Heart left ventricle (tissue), 16 donors: ENCODE measurements at regions not wholly inside any gene's neighbourhood (a gene's known extent, or its start where the extent isn't known, plus 50 kb on each side); places are given as distances from the start of the nearest gene placed in this dataset.

Source experiments
- ATAC-seq, 4 donors: fragments of 200-7000 bp; cut with Tn5 transposase; one replicate each; pipeline ENCODE4 v1.9.1; 2020 to 2022; ENCODE audit warnings: moderate library complexity in 4 of 4, mild to moderate bottlenecking in 3 of 4, moderate number of reproducible peaks in 1 of 4
- DNase-seq, 5 donors: peaks; one replicate each; pipeline ENCODE4 v3.0.0-alpha.2; 2020
- H3K27ac ChIP-seq, 12 donors: fragments of 200-600 bp; sonication (generic) in 4 of 12; one replicate each; pipeline versions ENCODE4 v1.5.0 to v1.8.0; 2016 to 2022; ENCODE audit warnings: mild to moderate bottlenecking in 2 of 12
- H3K27me3 ChIP-seq, 9 donors: fragments of 200-600 bp; sonication (generic) in 2 of 9; one replicate each; pipeline versions ENCODE4 v1.5.1 to v1.8.0; 2016 to 2022; ENCODE audit warnings: mild to moderate bottlenecking in 3 of 9
- H3K36me3 ChIP-seq, 9 donors: fragments of 200-600 bp; sonication (generic) in 2 of 9; one replicate each; pipeline versions ENCODE4 v1.5.0 to v1.8.0; 2018 to 2022; ENCODE audit warnings: mild to moderate bottlenecking in 2 of 9
- H3K4me1 ChIP-seq, 12 donors: fragments of 200-600 bp; sonication (generic) in 4 of 12; one replicate each; pipeline versions ENCODE4 v1.5.0 to v1.8.0; 2016 to 2022; ENCODE audit warnings: mild to moderate bottlenecking in 3 of 12
- H3K4me3 ChIP-seq, 12 donors: fragments of 200-600 bp; sonication (generic) in 4 of 12; one replicate each; pipeline versions ENCODE4 v1.5.0 to v1.8.0; 2017 to 2022; ENCODE audit warnings: mild to moderate bottlenecking in 9 of 12, moderate library complexity in 4 of 12
- H3K9me3 ChIP-seq, 12 donors: fragments of 200-600 bp; sonication (generic) in 4 of 12; one replicate each; pipeline versions ENCODE4 v1.5.0 to v1.8.0; 2016 to 2022; ENCODE audit warnings: mild to moderate bottlenecking in 1 of 12
- POLR2A ChIP-seq, 2 donors: fragments of 450-650 bp; IDR thresholded peaks; one replicate each; pipeline ENCODE4 v1.6.1; 2017; ENCODE audit warnings: antibody characterized with exemption in 2 of 2, mild to moderate bottlenecking in 2 of 2, moderate library complexity in 2 of 2
- WGBS, 4 donors: extraction: QIAGEN DNeasy Blood & Tissue Kit in 2 of 4; methylation state at CpG; one replicate each; pipeline versions ENCODE4 v1.1.5 to v1.1.7; 2013 to 2018; 5-methylcytosine and 5-hydroxymethylcytosine counted together
- intact Hi-C, 10 donors: fragments of 100-400 bp; cut with DNase I; formaldehyde crosslinking; loops; one replicate each; pipeline versions ENCODE4 v1.11.1 to v1.14.2; 2022
- TF ChIP-seq, protein P1 (sequence below), 12 donors: fragments of 200-600 bp; sonication (generic) in 4 of 12; IDR thresholded peaks; one replicate each; pipeline versions ENCODE4 v1.5.0 to v1.8.0; 2018 to 2022; ENCODE audit warnings: antibody characterized with exemption in 12 of 12, mild to moderate bottlenecking in 5 of 12
- donor health status: ischemic (EF 13 %, LVEDD 7.1; RV severe dilation, severe dysfunction).
- donor health status: healthy with polysubstance abuse.
- donor health status: DM: no; HTN: yes; CAD: no.
- donor health status: DM: no; HTN: no; CAD: no.
- donor health status: ischemic (EF 25% LVEDD 6.9; RV normal size, moderate dysfunction).
- donor health status: ischemic (EF 25% LVEDD 5.7; RV mildly dilated, moderate dysfunction).
- donor health status: healthy.
- donor health status: DM: yes; HTN: yes; CAD: no.
- donor health status: ischemic (EF 35%, LVEDD 5.7; RV mildly dilated, moderate dysfunction).
- donor health status: nonischemic (EF 11% LVEDD 7.7; RV severe dilation, severe dysfunction).
- donor health status: DM: yes; HTN: yes; CAD: no.
- donor health status: PGD.
- donor health status: ischemic (EF 29% LVEDD 5.4; RV normal size, mild dysfunction).
- donor health status: nonischemic (EF 23%, LVEDD 6.1; RV moderate dilation, normal function).

DNA sequence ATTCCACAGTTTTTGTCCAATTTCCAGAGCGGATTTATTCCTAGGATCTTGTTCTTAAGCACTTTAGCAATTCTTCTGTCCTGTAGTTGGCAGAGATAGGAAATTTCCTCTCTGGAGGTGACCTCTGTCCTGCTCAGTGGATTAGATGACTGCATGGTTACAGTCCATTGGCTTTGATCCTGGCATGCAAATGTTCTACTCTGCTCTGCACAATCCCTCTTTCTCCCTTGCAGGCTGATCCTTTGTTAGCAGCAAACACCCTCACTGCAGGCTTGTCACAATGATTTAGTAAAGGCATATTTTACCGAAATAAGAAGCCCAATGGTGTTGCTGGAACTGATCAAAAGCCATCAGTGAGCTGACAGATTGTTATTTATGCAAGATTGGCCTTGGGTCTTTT, 243.8 kb downstream of the COX7C start:
- Histone ChIP-seq H3K4me3 (no peak overlapping the region), H3K27me3 (no peaks in the 10 kb centered on the region), H3K4me1 (no peaks in the 10 kb centered on the region), H3K36me3 (no peaks in the 10 kb centered on the region), H3K27ac (no peak overlapping the region), H3K9me3 (no peaks in the 10 kb centered on the region)
- DNase-seq (no peak), ATAC-seq (peak in 2 of 4 donors; percentile 51 to 55)
- WGBS, 4 donors = 61 to 78% (median 71%) methylated on average over 2 of the region's 2 CpGs
- TF ChIP-seq, protein P1, sequence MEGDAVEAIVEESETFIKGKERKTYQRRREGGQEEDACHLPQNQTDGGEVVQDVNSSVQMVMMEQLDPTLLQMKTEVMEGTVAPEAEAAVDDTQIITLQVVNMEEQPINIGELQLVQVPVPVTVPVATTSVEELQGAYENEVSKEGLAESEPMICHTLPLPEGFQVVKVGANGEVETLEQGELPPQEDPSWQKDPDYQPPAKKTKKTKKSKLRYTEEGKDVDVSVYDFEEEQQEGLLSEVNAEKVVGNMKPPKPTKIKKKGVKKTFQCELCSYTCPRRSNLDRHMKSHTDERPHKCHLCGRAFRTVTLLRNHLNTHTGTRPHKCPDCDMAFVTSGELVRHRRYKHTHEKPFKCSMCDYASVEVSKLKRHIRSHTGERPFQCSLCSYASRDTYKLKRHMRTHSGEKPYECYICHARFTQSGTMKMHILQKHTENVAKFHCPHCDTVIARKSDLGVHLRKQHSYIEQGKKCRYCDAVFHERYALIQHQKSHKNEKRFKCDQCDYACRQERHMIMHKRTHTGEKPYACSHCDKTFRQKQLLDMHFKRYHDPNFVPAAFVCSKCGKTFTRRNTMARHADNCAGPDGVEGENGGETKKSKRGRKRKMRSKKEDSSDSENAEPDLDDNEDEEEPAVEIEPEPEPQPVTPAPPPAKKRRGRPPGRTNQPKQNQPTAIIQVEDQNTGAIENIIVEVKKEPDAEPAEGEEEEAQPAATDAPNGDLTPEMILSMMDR (IDR thresholded peaks at IDR 0.05) = no peak
- TF ChIP-seq POLR2A (IDR thresholded peaks at IDR 0.05) = no peak
- intact Hi-C loops = no loop called here

DNA sequence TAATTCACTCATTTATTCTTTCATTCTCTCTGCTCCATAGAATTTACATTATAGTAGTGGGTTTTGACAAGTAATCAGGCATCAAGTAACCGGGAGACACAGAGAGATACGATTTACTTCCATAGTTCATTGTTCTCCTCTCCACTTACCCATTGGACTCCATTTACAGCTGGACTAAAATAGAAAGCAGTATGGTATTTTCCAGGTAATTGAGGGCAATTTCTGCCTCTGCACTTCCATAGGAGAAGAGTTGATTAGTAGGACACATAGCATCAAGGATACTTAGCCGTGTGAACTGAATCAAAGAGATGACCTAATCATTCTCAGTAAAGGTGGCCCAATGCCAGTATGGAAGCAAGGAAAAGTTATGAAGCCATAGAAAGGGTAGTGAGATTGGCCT, 244.4 kb downstream of the COX7C start:
- Histone ChIP-seq H3K9me3 (no peaks in the 10 kb centered on the region), H3K36me3 (no peaks in the 10 kb centered on the region), H3K27me3 (no peaks in the 10 kb centered on the region), H3K4me3 (no peak overlapping the region), H3K27ac (no peak overlapping the region), H3K4me1 (no peaks in the 10 kb centered on the region)
- intact Hi-C loops = no loop called here
- WGBS, 4 donors = 75 to 88% (median 81%) methylated on average over 3 of the region's 3 CpGs
- TF ChIP-seq POLR2A (IDR thresholded peaks at IDR 0.05) = no peak
- TF ChIP-seq, protein P1 (IDR thresholded peaks at IDR 0.05) = no peak
- no peak for ATAC-seq
- DNase-seq = no peak

DNA sequence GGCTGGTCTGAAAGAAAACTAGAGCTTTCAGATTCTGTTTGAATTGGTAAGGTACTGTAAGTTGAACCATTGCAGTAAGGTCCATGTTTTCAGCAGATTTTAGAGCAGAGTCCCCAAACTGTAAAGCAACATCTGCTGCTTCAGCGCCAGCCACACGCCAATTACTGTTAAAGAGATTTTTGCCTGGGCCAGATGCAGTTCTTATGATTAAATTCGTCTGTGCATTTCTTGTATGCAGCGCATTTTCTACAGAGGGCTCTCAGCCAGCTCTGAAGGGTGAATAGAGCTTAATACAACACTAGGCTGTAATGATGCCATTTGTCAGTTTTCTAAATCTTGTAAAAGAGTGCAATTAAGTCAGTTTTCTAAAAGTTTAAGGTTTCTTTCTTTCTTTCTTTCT, 246.3 kb downstream of the COX7C start:
- H3K9me3 ChIP-seq = no peaks in the 10 kb centered on the region
- no peaks in the 10 kb centered on the region for H3K4me1 ChIP-seq
- no peak overlapping the region for H3K27ac ChIP-seq
- TF ChIP-seq POLR2A (IDR thresholded peaks at IDR 0.05) = no peak
- TF ChIP-seq, protein P1 (IDR thresholded peaks at IDR 0.05) = no peak
- ATAC-seq (no peak), DNase-seq (no peak)
- intact Hi-C loops = no loop called here
- 71 to 76% (median 74%) methylated on average over 4 of the region's 4 CpGs for WGBS, 4 donors
- H3K36me3 ChIP-seq = no peaks in the 10 kb centered on the region
- no peak overlapping the region for H3K4me3 ChIP-seq
- H3K27me3 ChIP-seq = no peaks in the 10 kb centered on the region

DNA sequence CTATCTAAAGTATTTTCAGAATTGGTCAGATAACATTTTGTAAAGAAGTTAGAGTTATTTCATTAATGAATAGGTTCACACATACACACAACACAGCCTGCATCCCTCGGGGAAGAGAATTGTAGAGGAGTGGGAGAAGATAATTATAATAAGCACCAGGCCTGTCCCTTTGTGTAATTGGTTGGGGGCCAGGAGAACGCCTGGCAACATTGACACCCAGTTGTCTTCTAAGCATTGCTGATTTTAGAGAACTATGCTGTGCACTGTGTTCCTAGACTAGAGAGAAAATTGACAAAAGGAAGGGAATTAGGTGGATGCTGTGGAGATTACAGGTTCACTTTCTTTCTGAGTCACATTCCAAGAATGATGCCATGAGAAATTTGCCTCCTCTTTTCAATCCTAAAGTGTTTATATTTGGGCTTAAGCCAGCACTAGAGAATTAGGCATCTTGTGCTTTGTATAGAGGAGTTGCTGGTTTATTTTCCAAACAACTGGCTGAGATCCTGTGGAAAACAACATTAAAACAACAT, 247.6 kb downstream of the COX7C start:
- DNase-seq (no peak), ATAC-seq (no peak)
- H3K27ac ChIP-seq = no peak overlapping the region
- TF ChIP-seq, protein P1 (IDR thresholded peaks at IDR 0.05) = no peak
- TF ChIP-seq POLR2A (IDR thresholded peaks at IDR 0.05) = no peak
- H3K27me3 ChIP-seq = no peaks in the 10 kb centered on the region
- H3K9me3 ChIP-seq = no peaks in the 10 kb centered on the region
- H3K4me3 ChIP-seq = no peak overlapping the region
- intact Hi-C loops = no loop called here
- WGBS, 4 donors = 53 to 60% (median 54%) methylated on average over 2 of the region's 2 CpGs
- H3K4me1 ChIP-seq = no peaks in the 10 kb centered on the region
- H3K36me3 ChIP-seq = no peaks in the 10 kb centered on the region
